Trophoblast cell (in vitro differentiated cells and primary cell): ENCODE measurements at regions not wholly inside any gene's neighbourhood (a gene's known extent, or its start where the extent isn't known, plus 50 kb on each side); places are given as distances from the start of the nearest gene placed in this dataset.
"Not testable (repeated sequence)": the region's sequence is repeated elsewhere in the genome, so short reads cannot be mapped to it uniquely, and the experiment has no call there.

Source experiments
- DNase-seq, 2 donors: peaks; one replicate each; pipeline ENCODE4 v3.0.0-alpha.2; 2016
- H2AFZ ChIP-seq: 2 replicates; pipeline ENCODE4 v1.6.1; 2013; ENCODE audit warnings: low read length, moderate library complexity, mild to moderate bottlenecking; ENCODE audit not compliant: insufficient read depth, poor library complexity
- H2AK5ac ChIP-seq: 2 replicates; pipeline ENCODE4 v1.6.1; 2013; ENCODE audit warnings: mild to moderate bottlenecking, low read length
- H2BK120ac ChIP-seq: 2 replicates; pipeline ENCODE4 v1.6.1; 2013; ENCODE audit warnings: low read length, mild to moderate bottlenecking, moderate library complexity; ENCODE audit not compliant: insufficient read depth, poor library complexity
- H2BK12ac ChIP-seq: 2 replicates; pipeline ENCODE4 v1.6.1; 2013; ENCODE audit warnings: mild to moderate bottlenecking, low read length, moderate library complexity
- H2BK5ac ChIP-seq: 2 replicates; pipeline ENCODE4 v1.6.1; 2013; ENCODE audit warnings: low read length, low read depth, moderate library complexity, mild to moderate bottlenecking; ENCODE audit not compliant: poor library complexity
- H3K14ac ChIP-seq: 2 replicates; pipeline ENCODE4 v1.6.1; 2013; ENCODE audit warnings: mild to moderate bottlenecking, low read length
- H3K18ac ChIP-seq: 2 replicates; pipeline ENCODE4 v1.6.1; 2013; ENCODE audit warnings: mild to moderate bottlenecking, low read length
- H3K23ac ChIP-seq: 2 replicates; pipeline ENCODE4 v1.6.1; 2013; ENCODE audit warnings: low read length
- H3K27ac ChIP-seq: 2 replicates; pipeline ENCODE4 v1.5.1; 2013; ENCODE audit warnings: low read depth, mild to moderate bottlenecking, inconsistent platforms, low read length, moderate library complexity
- H3K27me3 ChIP-seq: 2 replicates; pipeline ENCODE4 v1.6.1; 2013; ENCODE audit warnings: inconsistent platforms, mild to moderate bottlenecking, low read length, moderate library complexity; ENCODE audit not compliant: insufficient read depth
- H3K36me3 ChIP-seq, 2 experiments: 1 replicate in 1 of 2; 2 replicates in 1 of 2; pipeline ENCODE4 v1.6.1; 2013; ENCODE audit warnings: low read length in 2 of 2, mild to moderate bottlenecking in 2 of 2, moderate library complexity in 1 of 2; ENCODE audit not compliant: insufficient read depth in 2 of 2, control insufficient read depth in 1 of 2
- H3K4ac ChIP-seq: 2 replicates; pipeline ENCODE4 v1.6.1; 2013; ENCODE audit warnings: low read depth, mild to moderate bottlenecking, low read length, moderate library complexity
- H3K4me1 ChIP-seq, 2 experiments: 1 replicate in 1 of 2; 2 replicates in 1 of 2; pipeline ENCODE4 v1.6.1; 2013; ENCODE audit warnings: low read length in 2 of 2, mild to moderate bottlenecking in 2 of 2, moderate library complexity in 1 of 2; ENCODE audit not compliant: insufficient read depth in 2 of 2, control insufficient read depth in 1 of 2
- H3K4me2 ChIP-seq: 2 replicates; pipeline ENCODE4 v1.6.1; 2013; ENCODE audit warnings: inconsistent platforms, mild to moderate bottlenecking, low read length, moderate library complexity
- H3K4me3 ChIP-seq: 2 replicates; pipeline ENCODE4 v1.5.1; 2013; ENCODE audit warnings: mild to moderate bottlenecking, low read depth, low read length, inconsistent platforms
- H3K79me1 ChIP-seq: one replicate; pipeline ENCODE4 v1.6.1; 2013; ENCODE audit warnings: low read length
- H3K79me2 ChIP-seq: 2 replicates; pipeline ENCODE4 v1.6.1; 2013; ENCODE audit warnings: low read length, mild to moderate bottlenecking; ENCODE audit not compliant: control insufficient read depth, insufficient read depth, poor library complexity
- H3K9ac ChIP-seq: 2 replicates; pipeline ENCODE4 v1.6.1; 2013; ENCODE audit warnings: mild to moderate bottlenecking, low read length
- H3K9me3 ChIP-seq: 2 replicates; pipeline ENCODE4 v1.6.1; 2013; ENCODE audit warnings: low read depth, mild to moderate bottlenecking, control low read depth, inconsistent platforms, low read length; ENCODE audit not compliant: insufficient read depth
- H4K12ac ChIP-seq: 2 replicates; pipeline ENCODE4 v1.6.1; 2013; ENCODE audit warnings: low read depth, mild to moderate bottlenecking, low read length, moderate library complexity
- H4K8ac ChIP-seq: 2 replicates; pipeline ENCODE4 v1.6.1; 2013; ENCODE audit warnings: low read depth, mild to moderate bottlenecking, low read length, moderate library complexity
- H4K91ac ChIP-seq: one replicate; pipeline ENCODE4 v1.6.1; 2013; ENCODE audit warnings: low read depth, mild to moderate bottlenecking, low read length, moderate library complexity
- WGBS: extraction: QIAGEN DNeasy Blood & Tissue Kit; methylation state at CpG from one replicate; pipeline ENCODE4 v1.1.7; 2013; ENCODE audit warnings: missing lambda C conversion rate; ENCODE audit not compliant: insufficient read length, insufficient coverage; ENCODE audit errors: extremely low coverage; 5-methylcytosine and 5-hydroxymethylcytosine counted together

GRCh38 chr4:143791693-143792092, 91.2 kb upstream of the FREM3 start:
- not testable (repeated sequence) for H3K4me3 ChIP-seq, H3K79me2 ChIP-seq, H3K18ac ChIP-seq, H2BK5ac ChIP-seq, H2BK12ac ChIP-seq, DNase-seq, H4K8ac ChIP-seq, H2AK5ac ChIP-seq, H2AFZ ChIP-seq, H4K12ac ChIP-seq, H2BK120ac ChIP-seq, H3K4ac ChIP-seq, H3K9ac ChIP-seq, H4K91ac ChIP-seq, H3K27ac ChIP-seq, H3K9me3 ChIP-seq, H3K36me3 ChIP-seq, H3K4me2 ChIP-seq, H3K23ac ChIP-seq, H3K14ac ChIP-seq, H3K27me3 ChIP-seq, H3K4me1 ChIP-seq, H3K79me1 ChIP-seq
- no CpG with 5 or more reads among the region's 1 CpG for WGBS

GRCh38 chr4:143790425-143790824, 90.0 kb upstream of the FREM3 start:
- H3K14ac ChIP-seq, H3K23ac ChIP-seq, H3K36me3 ChIP-seq, H2AFZ ChIP-seq, DNase-seq, H2BK120ac ChIP-seq, H3K79me1 ChIP-seq, H3K4me3 ChIP-seq, H4K91ac ChIP-seq, H4K12ac ChIP-seq, H3K4me1 ChIP-seq, H3K9me3 ChIP-seq, H3K4ac ChIP-seq, H4K8ac ChIP-seq, H2BK5ac ChIP-seq, H2BK12ac ChIP-seq, H3K9ac ChIP-seq, H3K27me3 ChIP-seq, H2AK5ac ChIP-seq, H3K27ac ChIP-seq, H3K18ac ChIP-seq, H3K4me2 ChIP-seq, H3K79me2 ChIP-seq: not testable (repeated sequence)
- WGBS = no CpG with 5 or more reads among the region's 3 CpGs

- not testable (repeated sequence) for H3K14ac ChIP-seq, H4K8ac ChIP-seq, H3K79me2 ChIP-seq, H3K4me1 ChIP-seq, H4K12ac ChIP-seq, H2BK12ac ChIP-seq, DNase-seq, H3K36me3 ChIP-seq, H4K91ac ChIP-seq, H2AFZ ChIP-seq, H3K4me2 ChIP-seq, H3K9ac ChIP-seq, H3K23ac ChIP-seq, H3K79me1 ChIP-seq, H2BK120ac ChIP-seq, H3K4ac ChIP-seq, H2AK5ac ChIP-seq, H3K4me3 ChIP-seq, H3K27ac ChIP-seq, H3K9me3 ChIP-seq, H3K18ac ChIP-seq, H2BK5ac ChIP-seq, H3K27me3 ChIP-seq
- no CpG with 5 or more reads among the region's 2 CpGs for WGBS
Observed at GRCh38 chr4:143789618-143790017, 89.1 kb upstream of the FREM3 start.

- Histone ChIP-seq H3K36me3 (no peaks in the 10 kb centered on the region), H3K27ac (no peak overlapping the region), H2BK12ac (no peak overlapping the region), H3K4me1 (no peaks in the 10 kb centered on the region), H2BK5ac (no peak overlapping the region), H3K9me3 (no peaks in the 10 kb centered on the region), H3K23ac (no peak overlapping the region), H3K79me2 (no peaks in the 10 kb centered on the region), H4K12ac (no peak overlapping the region), H3K4me3 (no peak overlapping the region), H3K79me1 (no peaks in the 10 kb centered on the region), H4K91ac (no peak overlapping the region), H3K14ac (no peak overlapping the region), H2AK5ac (no peak overlapping the region), H3K18ac (no peak overlapping the region), H4K8ac (no peak overlapping the region), H3K4ac (no peak overlapping the region), H2AFZ (no peak overlapping the region), H2BK120ac (no peak overlapping the region), H3K27me3 (no peaks in the 10 kb centered on the region), H3K4me2 (no peak overlapping the region), H3K9ac (no peak overlapping the region)
- DNase-seq = no peak
- WGBS = no CpG with 5 or more reads among the region's 2 CpGs
Observed at GRCh38 chr4:143784567-143784966, 84.1 kb upstream of the FREM3 start.
